ENCODE measurements at regions not wholly inside any gene's neighbourhood (a gene's known extent, or its start where the extent isn't known, plus 50 kb on each side); places are given as distances from the start of the nearest gene placed in this dataset.

DNA sequence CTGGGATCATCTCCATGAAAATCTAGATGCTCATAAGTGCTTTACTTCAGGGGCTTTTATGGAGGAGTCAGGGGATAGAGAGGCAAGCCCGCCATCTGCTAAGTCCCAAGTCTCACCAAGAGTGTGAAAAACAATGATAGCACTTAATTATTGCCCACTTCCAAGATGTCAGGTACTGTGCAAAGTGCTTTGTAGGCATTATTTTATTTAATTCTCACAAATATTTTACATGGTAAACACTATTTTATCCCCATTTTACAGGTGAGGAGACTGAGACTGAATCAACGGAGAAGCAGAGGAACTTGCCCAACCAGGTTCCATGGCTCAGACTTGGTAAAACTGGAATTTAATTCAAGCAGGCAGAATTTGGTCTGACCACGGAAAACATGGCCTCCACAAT lies 147.5 kb downstream of the ACKR3 start:
- TF ChIP-seq POLR2A (IDR thresholded peaks at IDR 0.05) (no peak), CTCF (IDR thresholded peaks at IDR 0.05) (no peak)
